ENCODE measurements at regions not wholly inside any gene's neighbourhood (a gene's known extent, or its start where the extent isn't known, plus 50 kb on each side); places are given as distances from the start of the nearest gene placed in this dataset.

DNA sequence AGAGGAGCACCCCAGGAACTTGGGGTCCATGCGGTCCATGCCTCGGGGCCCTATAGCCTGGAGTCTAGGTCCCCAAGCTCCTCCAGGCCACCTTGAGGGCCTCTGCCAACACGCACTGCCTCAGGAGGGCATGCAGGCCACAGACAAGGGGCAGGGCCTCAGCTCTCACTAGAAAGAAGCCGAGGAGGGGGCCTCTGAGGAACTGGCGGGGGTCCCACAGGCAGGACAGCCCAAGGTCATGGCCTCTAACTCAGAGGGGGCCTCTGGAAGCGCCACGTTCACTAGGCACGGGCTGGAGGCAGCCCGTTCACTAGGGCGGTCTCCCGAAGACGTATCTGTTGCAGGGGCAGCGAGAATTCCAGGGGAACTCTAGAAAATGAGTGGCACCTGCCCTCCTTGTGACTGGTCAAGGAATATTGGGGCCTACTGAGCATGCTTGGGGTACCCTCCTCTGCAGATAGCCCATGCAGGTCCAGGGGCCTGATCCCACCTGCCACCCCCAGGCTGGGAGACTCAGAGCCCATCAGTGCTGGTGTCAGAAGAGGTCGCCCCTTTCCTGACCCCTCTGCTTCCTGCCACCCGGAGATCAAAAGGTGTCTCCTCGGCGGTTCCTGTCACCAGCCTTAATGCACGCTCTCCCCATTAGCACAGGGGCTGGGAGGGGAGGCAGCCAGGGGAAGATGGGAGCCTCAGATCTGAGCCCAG, 86.7 kb upstream of the RET start:
- TF ChIP-seq, protein P1, sequence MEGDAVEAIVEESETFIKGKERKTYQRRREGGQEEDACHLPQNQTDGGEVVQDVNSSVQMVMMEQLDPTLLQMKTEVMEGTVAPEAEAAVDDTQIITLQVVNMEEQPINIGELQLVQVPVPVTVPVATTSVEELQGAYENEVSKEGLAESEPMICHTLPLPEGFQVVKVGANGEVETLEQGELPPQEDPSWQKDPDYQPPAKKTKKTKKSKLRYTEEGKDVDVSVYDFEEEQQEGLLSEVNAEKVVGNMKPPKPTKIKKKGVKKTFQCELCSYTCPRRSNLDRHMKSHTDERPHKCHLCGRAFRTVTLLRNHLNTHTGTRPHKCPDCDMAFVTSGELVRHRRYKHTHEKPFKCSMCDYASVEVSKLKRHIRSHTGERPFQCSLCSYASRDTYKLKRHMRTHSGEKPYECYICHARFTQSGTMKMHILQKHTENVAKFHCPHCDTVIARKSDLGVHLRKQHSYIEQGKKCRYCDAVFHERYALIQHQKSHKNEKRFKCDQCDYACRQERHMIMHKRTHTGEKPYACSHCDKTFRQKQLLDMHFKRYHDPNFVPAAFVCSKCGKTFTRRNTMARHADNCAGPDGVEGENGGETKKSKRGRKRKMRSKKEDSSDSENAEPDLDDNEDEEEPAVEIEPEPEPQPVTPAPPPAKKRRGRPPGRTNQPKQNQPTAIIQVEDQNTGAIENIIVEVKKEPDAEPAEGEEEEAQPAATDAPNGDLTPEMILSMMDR (conservative IDR thresholded peaks at IDR 0.05) = no peak
- Histone ChIP-seq H3K27ac (ENCODE audit: insufficient read length, low read depth, low read length) (no peak overlapping the region), H2BK120ac (ENCODE audit: low read depth, low read length, poor library complexity, severe bottlenecking) (no peak overlapping the region), H3K23ac (ENCODE audit: insufficient read length, low read depth, low read length) (no peak overlapping the region), H3K79me1 (ENCODE audit: insufficient read depth, low read depth, low read length, poor library complexity, severe bottlenecking) (no peaks in the 10 kb centered on the region), H3K79me2 (ENCODE audit: insufficient read depth, low read length) (no peaks in the 10 kb centered on the region), H3K27me3 (ENCODE audit: insufficient read depth, low read length) (no peaks in the 10 kb centered on the region), H3K9me3 (ENCODE audit: control insufficient read depth, low read depth, low read length) (no peaks in the 10 kb centered on the region), H3K4ac (ENCODE audit: low read depth, low read length) (no peak overlapping the region), H2BK12ac (ENCODE audit: insufficient read length, low read depth, low read length) (no peak overlapping the region), H2AK5ac (ENCODE audit: insufficient read length, low read length) (no peak overlapping the region), H2BK5ac (ENCODE audit: insufficient read length, low read length) (no peak overlapping the region), H3K18ac (ENCODE audit: insufficient read length, low read depth, low read length) (no peak overlapping the region), H4K8ac (replicated peaks; ENCODE audit: insufficient read length, low read depth, low read length) (no peak overlapping the region), H3K9ac (ENCODE audit: extremely low read depth, insufficient read length, low read length) (no peak overlapping the region), H2BK15ac (ENCODE audit: low read depth, low read length) (no peak overlapping the region), H4K20me1 (ENCODE audit: control insufficient read depth, insufficient read depth, insufficient read length) (no peaks in the 10 kb centered on the region), H3K14ac (ENCODE audit: insufficient read depth, low read length) (no peak overlapping the region; the same call in 1 of the 2 replicates), H3K56ac (ENCODE audit: insufficient read length, low read depth, low read length) (no peak overlapping the region), H4K91ac (ENCODE audit: insufficient read length, low read depth, low read length) (no peak overlapping the region), H3T11ph (ENCODE audit: low read length) (no peak overlapping the region), H4K5ac (ENCODE audit: insufficient read length, low read depth, low read length) (no peak overlapping the region), H2BK20ac (ENCODE audit: low read depth, low read length, poor library complexity, severe bottlenecking) (no peak overlapping the region), H3K4me2 (ENCODE audit: insufficient read depth, insufficient read length, low read length) (no peak overlapping the region), H3K23me2 (ENCODE audit: insufficient read length, low read depth, low read length, poor library complexity, severe bottlenecking) (no peaks in the 10 kb centered on the region), H3K4me1 (ENCODE audit: insufficient read depth, low read length) (no peaks in the 10 kb centered on the region), H2AFZ (ENCODE audit: low read length) (no peak overlapping the region)
- no peaks in the 10 kb centered on the region for H3K9me3 Mint-ChIP-seq
- peaks cover 0 to 5% of the 10 kb centered on the region in 2 experiments; a peak in 1 of 4 replicates for H3K4me1 Mint-ChIP-seq
- DNase-seq = no peak
- H3K4me3 Mint-ChIP-seq = no peak overlapping the region
- no CpG with 5 or more reads among the region's 18 CpGs for WGBS (ENCODE audit: extremely low coverage, insufficient read length, low lambda C conversion rate)
- no peak overlapping the region for H3K27ac Mint-ChIP-seq
- no peaks in the 10 kb centered on the region; the same call in 1 of the 2 replicates for H3K27me3 Mint-ChIP-seq (ENCODE audit: low read depth)
- H3K36me3 Mint-ChIP-seq (ENCODE audit: insufficient read depth in 1 of 3, low read depth in 3 of 3) = no peaks in the 10 kb centered on the region; a peak in 1 of 7 replicates

Measured in H9 (cell line).